GM12878 (cell line): ENCODE measurements at regions not wholly inside any gene's neighbourhood (a gene's known extent, or its start where the extent isn't known, plus 50 kb on each side); places are given as distances from the start of the nearest gene placed in this dataset.

Experiments used
- ATAC-seq: fragments of 200-7000 bp; cut with Tn5 transposase; 3 replicates; pipeline ENCODE4 v1.9.1; 2020; ENCODE audit warnings: mild to moderate bottlenecking, moderate library complexity
- BruUV-seq: library from RNA; stranded (reverse); fragments of 400-500 nt; replicated peaks from 2 replicates; lab custom pipeline; 2021; lab: Mats Ljungman, UMichigan
- CTCF ChIA-PET: fragments of 300-600 bp; sonication (Branson Sonifier 250); formaldehyde crosslinking; extraction: SDS; loops from one replicate; lab custom pipeline; 2021; ENCODE audit warnings: inconsistent platforms; lab: Yijun Ruan, JAX
- POLR2A ChIA-PET: fragments of 350-600 bp; formaldehyde crosslinking; extraction: SDS; loops from one replicate; lab custom pipeline; 2021; ENCODE audit warnings: inconsistent platforms; lab: Charles Lee
- RAD21 ChIA-PET: fragments of 300-600 bp; sonication (Branson Sonifier 250); formaldehyde crosslinking; loops from one replicate; lab custom pipeline; 2023; ENCODE audit warnings: antibody characterized with exemption; ENCODE audit not compliant: unreplicated experiment; lab: Charles Lee
- SMC1A ChIA-PET: fragments of 300-600 bp; sonication (Branson Sonifier 250); formaldehyde crosslinking; loops from one replicate; lab custom pipeline; 2023; ENCODE audit not compliant: unreplicated experiment, uncharacterized antibody; lab: Charles Lee
- DNase-seq: peaks from one replicate; pipeline ENCODE4 v3.0.0-alpha.2; 2011; ENCODE audit warnings: low read depth, low spot score
- FAIRE-seq: peaks from 3 replicates; lab custom pipeline; 2011; peaks lifted over from hg19 to GRCh38; lab: Jason Lieb, UNC
- H2AFZ ChIP-seq: 2 replicates; pipeline ENCODE4 v1.6.0; 2011; ENCODE audit warnings: low read depth, low read length, control low read depth; ENCODE audit not compliant: control insufficient read depth
- H3K27ac ChIP-seq: 2 replicates; pipeline ENCODE4 v1.5.1; 2011; ENCODE audit warnings: control low read depth; ENCODE audit not compliant: control insufficient read depth, insufficient read depth
- H3K27me3 ChIP-seq, 2 experiments: replicated peaks in 1 of 2; 2 replicates each; pipeline versions ENCODE4 v1.6.0 to v1.6.1; 2011; ENCODE audit warnings: low read length in 1 of 2; ENCODE audit not compliant: control insufficient read depth in 2 of 2, insufficient read depth in 2 of 2
- H3K36me3 ChIP-seq, 2 experiments: 2 replicates each; pipeline ENCODE4 v1.5.1; 2011; ENCODE audit warnings: low read length in 1 of 2; ENCODE audit not compliant: control insufficient read depth in 2 of 2, insufficient read depth in 2 of 2
- H3K4me1 ChIP-seq: 2 replicates; pipeline ENCODE4 v1.6.1; 2011; ENCODE audit warnings: mild to moderate bottlenecking, low read length, moderate library complexity, mixed read lengths; ENCODE audit not compliant: control insufficient read depth, insufficient read depth
- H3K4me2 ChIP-seq: 2 replicates; pipeline ENCODE4 v1.6.0; 2011; ENCODE audit warnings: control low read depth; ENCODE audit not compliant: control insufficient read depth, insufficient read depth
- H3K4me3 ChIP-seq: fragments of 200-600 bp; sonication (generic); 2 replicates; pipeline ENCODE4 v1.5.1; 2016
- H3K79me2 ChIP-seq: 2 replicates; pipeline ENCODE4 v1.6.0; 2011; ENCODE audit warnings: low read length; ENCODE audit not compliant: control insufficient read depth, insufficient read depth
- H3K9ac ChIP-seq: 2 replicates; pipeline ENCODE4 v1.8.0; 2011; ENCODE audit warnings: low read length, control low read depth, mixed read lengths; ENCODE audit not compliant: control insufficient read depth, insufficient read depth
- H3K9me3 ChIP-seq: replicated peaks from 3 replicates; pipeline ENCODE4 v1.5.1; 2011; ENCODE audit warnings: mild to moderate bottlenecking, low read length; ENCODE audit not compliant: control insufficient read depth, insufficient read depth
- H4K20me1 ChIP-seq: 2 replicates; pipeline ENCODE4 v1.6.0; 2011; ENCODE audit not compliant: control insufficient read depth, insufficient read depth
- ASH2L ChIP-seq: fragments of 300-600, 200-600 bp; sonication (generic); IDR thresholded peaks from 2 replicates; pipeline ENCODE4 v1.6.1; 2017; ENCODE audit warnings: low read depth, mild to moderate bottlenecking, borderline replicate concordance
- CHD4 ChIP-seq: fragments of 200-600 bp; sonication (generic); IDR thresholded peaks from 2 replicates; pipeline ENCODE4 v1.6.1; 2016; ENCODE audit warnings: mild to moderate bottlenecking
- ETV6 ChIP-seq, 2 experiments: fragments of 450-650 bp in 1 of 2; IDR thresholded peaks in 1 of 2; conservative IDR thresholded peaks in 1 of 2; 2 replicates each; pipeline ENCODE4 v1.6.1; 2014; ENCODE audit warnings: antibody characterized with exemption in 1 of 2, borderline replicate concordance in 1 of 2, low read depth in 1 of 2, mild to moderate bottlenecking in 1 of 2, moderate library complexity in 1 of 2
- IKZF2 ChIP-seq, 2 experiments: fragments of 450-650 bp; IDR thresholded peaks; 2 replicates each; pipeline ENCODE4 v1.6.1; 2017; ENCODE audit warnings: mild to moderate bottlenecking in 2 of 2, moderate library complexity in 2 of 2
- JUNB ChIP-seq: IDR thresholded peaks from 2 replicates; pipeline ENCODE4 v1.6.1; 2016; ENCODE audit warnings: antibody characterized with exemption, mild to moderate bottlenecking
- JUND ChIP-seq: IDR thresholded peaks from 2 replicates; pipeline ENCODE4 v1.6.1; 2012; ENCODE audit warnings: low read depth, mild to moderate bottlenecking, low read length, improper control_type of control experiment, moderate library complexity
- MYC ChIP-seq: IDR thresholded peaks from 2 replicates; pipeline ENCODE4 v1.6.1; 2011; ENCODE audit warnings: mild to moderate bottlenecking, low read length, moderate library complexity, inconsistent platforms; ENCODE audit not compliant: insufficient read depth, insufficient replicate concordance, insufficient read length, severe bottlenecking
- POLR2AphosphoS5 ChIP-seq: IDR thresholded peaks from 2 replicates; pipeline ENCODE4 v1.6.1; 2011; ENCODE audit warnings: mild to moderate bottlenecking, low read length, inconsistent platforms
- TCF12 ChIP-seq: IDR thresholded peaks from 2 replicates; pipeline ENCODE4 v1.6.1; 2011; ENCODE audit warnings: low read depth, mild to moderate bottlenecking, low read length
- ZBED1 ChIP-seq: IDR thresholded peaks from 2 replicates; pipeline ENCODE4 v1.6.1; 2016; ENCODE audit warnings: borderline replicate concordance
- ZNF217 ChIP-seq: fragments of 450-650 bp; IDR thresholded peaks from 2 replicates; pipeline ENCODE4 v1.6.1; 2017; ENCODE audit warnings: antibody characterized with exemption, mild to moderate bottlenecking
- ZZZ3 ChIP-seq: IDR thresholded peaks from 2 replicates; pipeline ENCODE4 v1.6.1; 2011; ENCODE audit warnings: low read depth; ENCODE audit not compliant: control insufficient read depth, insufficient read length
- WGBS: methylation state at CpG from one replicate; pipeline ENCODE4 v1.1.6; 2016; ENCODE audit warnings: low lambda C conversion rate; ENCODE audit not compliant: insufficient replicate concordance, insufficient coverage; ENCODE audit errors: missing lambda C conversion rate; 5-methylcytosine and 5-hydroxymethylcytosine counted together
- in situ Hi-C: fragments of 300-500 bp; cut with MboI; formaldehyde crosslinking; loops from 9 replicates; pipeline ENCODE4 v1.14.3; 2018; ENCODE audit warnings: mixed read lengths
- intact Hi-C: fragments of 100-400 bp; cut with micrococcal nuclease; formaldehyde crosslinking; loops from one replicate; pipeline ENCODE4 v1.14.2; 2022; ENCODE audit not compliant: unreplicated experiment
- TF ChIP-seq, protein P1 (sequence below): fragments of 150-350 bp; IDR thresholded peaks from 2 replicates; pipeline ENCODE4 v1.6.1; 2014; ENCODE audit warnings: mild to moderate bottlenecking, low read depth, low read length
- TF ChIP-seq, protein P2 (sequence below): fragments of 450-650 bp; IDR thresholded peaks from 2 replicates; pipeline ENCODE4 v1.6.1; 2016; ENCODE audit warnings: mild to moderate bottlenecking, moderate library complexity, borderline replicate concordance
- TF ChIP-seq, protein P3 (sequence below): IDR thresholded peaks from 2 replicates; pipeline ENCODE4 v1.6.1; 2012; ENCODE audit warnings: mild to moderate bottlenecking, low read depth, low read length

DNA sequence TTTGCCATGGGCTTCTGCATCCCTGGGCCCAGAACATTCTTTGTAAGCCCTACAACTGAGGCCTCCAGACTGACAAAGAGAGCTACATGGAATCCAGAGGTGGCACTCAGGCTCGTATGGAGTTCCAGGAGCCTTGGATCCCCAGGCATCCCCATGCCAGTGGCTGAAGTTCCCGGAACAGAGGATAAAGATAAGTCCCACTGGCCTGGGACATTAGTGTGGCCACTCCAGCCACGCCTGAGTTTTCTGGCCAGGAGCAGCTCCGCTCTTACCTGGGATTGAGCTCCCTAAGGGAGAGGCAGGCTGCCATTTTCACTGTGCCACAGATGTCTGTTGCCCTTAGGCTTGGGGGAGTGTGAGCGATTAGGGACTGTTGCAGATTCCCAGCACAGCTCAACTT is 656.3 kb upstream of the FAM174A start:
- no peak for DNase-seq
- Histone ChIP-seq H3K79me2 (no peaks in the 10 kb centered on the region), H3K27ac (no peak overlapping the region), H3K36me3 (no peaks in the 10 kb centered on the region), H2AFZ (no peak overlapping the region), H3K4me1 (no peaks in the 10 kb centered on the region), H3K4me2 (no peak overlapping the region), H3K9ac (no peak overlapping the region), H4K20me1 (no peaks in the 10 kb centered on the region), H3K4me3 (no peak overlapping the region), H3K27me3 (no peaks in the 10 kb centered on the region), H3K9me3 (no peaks in the 10 kb centered on the region)
- no peak for FAIRE-seq
- intact Hi-C loops = no loop called here
- WGBS = 3% methylated on average over 5 of the region's 5 CpGs
- BruUV-seq = no TSS peak
- SMC1A ChIA-PET = no interaction called here
- in situ Hi-C loops = no loop called here
- POLR2A ChIA-PET = no interaction called here
- RAD21 ChIA-PET = no interaction called here
- CTCF ChIA-PET = no interaction called here
- ATAC-seq = no peak
- TF ChIP-seq, protein P1, sequence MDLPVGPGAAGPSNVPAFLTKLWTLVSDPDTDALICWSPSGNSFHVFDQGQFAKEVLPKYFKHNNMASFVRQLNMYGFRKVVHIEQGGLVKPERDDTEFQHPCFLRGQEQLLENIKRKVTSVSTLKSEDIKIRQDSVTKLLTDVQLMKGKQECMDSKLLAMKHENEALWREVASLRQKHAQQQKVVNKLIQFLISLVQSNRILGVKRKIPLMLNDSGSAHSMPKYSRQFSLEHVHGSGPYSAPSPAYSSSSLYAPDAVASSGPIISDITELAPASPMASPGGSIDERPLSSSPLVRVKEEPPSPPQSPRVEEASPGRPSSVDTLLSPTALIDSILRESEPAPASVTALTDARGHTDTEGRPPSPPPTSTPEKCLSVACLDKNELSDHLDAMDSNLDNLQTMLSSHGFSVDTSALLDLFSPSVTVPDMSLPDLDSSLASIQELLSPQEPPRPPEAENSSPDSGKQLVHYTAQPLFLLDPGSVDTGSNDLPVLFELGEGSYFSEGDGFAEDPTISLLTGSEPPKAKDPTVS = no peak
- no peak for TF ChIP-seq TCF12
- no peak for TF ChIP-seq ZBED1
- TF ChIP-seq IKZF2 (IDR thresholded peaks at IDR 0.05) = no peak
- TF ChIP-seq, protein P2, sequence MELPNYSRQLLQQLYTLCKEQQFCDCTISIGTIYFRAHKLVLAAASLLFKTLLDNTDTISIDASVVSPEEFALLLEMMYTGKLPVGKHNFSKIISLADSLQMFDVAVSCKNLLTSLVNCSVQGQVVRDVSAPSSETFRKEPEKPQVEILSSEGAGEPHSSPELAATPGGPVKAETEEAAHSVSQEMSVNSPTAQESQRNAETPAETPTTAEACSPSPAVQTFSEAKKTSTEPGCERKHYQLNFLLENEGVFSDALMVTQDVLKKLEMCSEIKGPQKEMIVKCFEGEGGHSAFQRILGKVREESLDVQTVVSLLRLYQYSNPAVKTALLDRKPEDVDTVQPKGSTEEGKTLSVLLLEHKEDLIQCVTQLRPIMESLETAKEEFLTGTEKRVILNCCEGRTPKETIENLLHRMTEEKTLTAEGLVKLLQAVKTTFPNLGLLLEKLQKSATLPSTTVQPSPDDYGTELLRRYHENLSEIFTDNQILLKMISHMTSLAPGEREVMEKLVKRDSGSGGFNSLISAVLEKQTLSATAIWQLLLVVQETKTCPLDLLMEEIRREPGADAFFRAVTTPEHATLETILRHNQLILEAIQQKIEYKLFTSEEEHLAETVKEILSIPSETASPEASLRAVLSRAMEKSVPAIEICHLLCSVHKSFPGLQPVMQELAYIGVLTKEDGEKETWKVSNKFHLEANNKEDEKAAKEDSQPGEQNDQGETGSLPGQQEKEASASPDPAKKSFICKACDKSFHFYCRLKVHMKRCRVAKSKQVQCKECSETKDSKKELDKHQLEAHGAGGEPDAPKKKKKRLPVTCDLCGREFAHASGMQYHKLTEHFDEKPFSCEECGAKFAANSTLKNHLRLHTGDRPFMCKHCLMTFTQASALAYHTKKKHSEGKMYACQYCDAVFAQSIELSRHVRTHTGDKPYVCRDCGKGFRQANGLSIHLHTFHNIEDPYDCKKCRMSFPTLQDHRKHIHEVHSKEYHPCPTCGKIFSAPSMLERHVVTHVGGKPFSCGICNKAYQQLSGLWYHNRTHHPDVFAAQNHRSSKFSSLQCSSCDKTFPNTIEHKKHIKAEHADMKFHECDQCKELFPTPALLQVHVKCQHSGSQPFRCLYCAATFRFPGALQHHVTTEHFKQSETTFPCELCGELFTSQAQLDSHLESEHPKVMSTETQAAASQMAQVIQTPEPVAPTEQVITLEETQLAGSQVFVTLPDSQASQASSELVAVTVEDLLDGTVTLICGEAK = no peak
- TF ChIP-seq POLR2AphosphoS5 = no peak
- TF ChIP-seq ETV6 (conservative IDR thresholded peaks at IDR 0.05 in 1 of 2, IDR thresholded peaks at IDR 0.05 in 1 of 2; ENCODE audit: borderline replicate concordance in 1 of 2, low read depth in 1 of 2) = no peak
- no peak for TF ChIP-seq ZZZ3
- TF ChIP-seq ZNF217 = no peak
- TF ChIP-seq ASH2L = no peak
- TF ChIP-seq MYC = no peak
- TF ChIP-seq CHD4 = no peak
- no peak for TF ChIP-seq JUND
- TF ChIP-seq JUNB = no peak
- TF ChIP-seq, protein P3, sequence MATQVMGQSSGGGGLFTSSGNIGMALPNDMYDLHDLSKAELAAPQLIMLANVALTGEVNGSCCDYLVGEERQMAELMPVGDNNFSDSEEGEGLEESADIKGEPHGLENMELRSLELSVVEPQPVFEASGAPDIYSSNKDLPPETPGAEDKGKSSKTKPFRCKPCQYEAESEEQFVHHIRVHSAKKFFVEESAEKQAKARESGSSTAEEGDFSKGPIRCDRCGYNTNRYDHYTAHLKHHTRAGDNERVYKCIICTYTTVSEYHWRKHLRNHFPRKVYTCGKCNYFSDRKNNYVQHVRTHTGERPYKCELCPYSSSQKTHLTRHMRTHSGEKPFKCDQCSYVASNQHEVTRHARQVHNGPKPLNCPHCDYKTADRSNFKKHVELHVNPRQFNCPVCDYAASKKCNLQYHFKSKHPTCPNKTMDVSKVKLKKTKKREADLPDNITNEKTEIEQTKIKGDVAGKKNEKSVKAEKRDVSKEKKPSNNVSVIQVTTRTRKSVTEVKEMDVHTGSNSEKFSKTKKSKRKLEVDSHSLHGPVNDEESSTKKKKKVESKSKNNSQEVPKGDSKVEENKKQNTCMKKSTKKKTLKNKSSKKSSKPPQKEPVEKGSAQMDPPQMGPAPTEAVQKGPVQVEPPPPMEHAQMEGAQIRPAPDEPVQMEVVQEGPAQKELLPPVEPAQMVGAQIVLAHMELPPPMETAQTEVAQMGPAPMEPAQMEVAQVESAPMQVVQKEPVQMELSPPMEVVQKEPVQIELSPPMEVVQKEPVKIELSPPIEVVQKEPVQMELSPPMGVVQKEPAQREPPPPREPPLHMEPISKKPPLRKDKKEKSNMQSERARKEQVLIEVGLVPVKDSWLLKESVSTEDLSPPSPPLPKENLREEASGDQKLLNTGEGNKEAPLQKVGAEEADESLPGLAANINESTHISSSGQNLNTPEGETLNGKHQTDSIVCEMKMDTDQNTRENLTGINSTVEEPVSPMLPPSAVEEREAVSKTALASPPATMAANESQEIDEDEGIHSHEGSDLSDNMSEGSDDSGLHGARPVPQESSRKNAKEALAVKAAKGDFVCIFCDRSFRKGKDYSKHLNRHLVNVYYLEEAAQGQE = no peak
